Left lung (tissue), 4 donors: ENCODE measurements at regions not wholly inside any gene's neighbourhood (a gene's known extent, or its start where the extent isn't known, plus 50 kb on each side); places are given as distances from the start of the nearest gene placed in this dataset.

ENCODE experiments used
- ATAC-seq: fragments of 200-7000 bp; cut with Tn5 transposase; one replicate; pipeline ENCODE4 v1.9.1; 2020; ENCODE audit warnings: moderate library complexity
- DNase-seq, 4 donors: peaks; one replicate each; pipeline ENCODE4 v3.0.0-alpha.2; 2013 to 2020
- H3K27ac ChIP-seq, 2 donors: fragments of 200-600 bp; sonication (generic) in 1 of 2; one replicate each; pipeline versions ENCODE4 v1.5.0 to v1.8.0; 2020 to 2021
- H3K27me3 ChIP-seq, 2 donors: fragments of 200-600 bp; sonication (generic) in 1 of 2; one replicate each; pipeline versions ENCODE4 v1.5.0 to v1.8.0; 2020 to 2021
- H3K36me3 ChIP-seq, 2 donors: fragments of 200-600 bp; sonication (generic) in 1 of 2; one replicate each; pipeline versions ENCODE4 v1.5.0 to v1.8.0; 2020 to 2021
- H3K4me1 ChIP-seq, 2 donors: fragments of 200-600 bp; one replicate each; pipeline ENCODE4 v1.8.0; 2021
- H3K4me3 ChIP-seq, 2 donors: fragments of 200-600 bp; sonication (generic) in 1 of 2; one replicate each; pipeline versions ENCODE4 v1.5.0 to v1.8.0; 2020 to 2021; ENCODE audit warnings: mild to moderate bottlenecking in 1 of 2
- H3K9me3 ChIP-seq, 2 donors: fragments of 200-600 bp; sonication (generic) in 1 of 2; one replicate each; pipeline versions ENCODE4 v1.5.0 to v1.8.0; 2020 to 2021
- CTCF ChIP-seq, 2 donors: fragments of 200-600 bp; sonication (generic) in 1 of 2; IDR thresholded peaks; one replicate each; pipeline versions ENCODE4 v1.5.0 to v1.8.0; 2021; ENCODE audit warnings: antibody characterized with exemption in 2 of 2
- intact Hi-C, 2 donors: fragments of 100-400 bp; cut with DNase I; formaldehyde crosslinking; loops; one replicate each; pipeline versions ENCODE4 v1.11.2 to v1.14.2; 2022
- donor health status: DM: no; HTN: yes; CAD: no.
- donor health status: DM: no; HTN: no; CAD: no.

- Histone ChIP-seq H3K4me1 (no peaks in the 10 kb centered on the region), H3K27ac (no peak overlapping the region), H3K36me3 (no peaks in the 10 kb centered on the region), H3K9me3 (no peaks in the 10 kb centered on the region), H3K27me3 (peaks cover 0 to 31% of the 10 kb centered on the region in 2 donors), H3K4me3 (no peak overlapping the region)
- TF ChIP-seq CTCF (IDR thresholded peaks at IDR 0.05), result no peak
- intact Hi-C loops, result no loop called here
- DNase-seq (no peak), ATAC-seq (no peak)
Observed at GRCh38 chr1:29729281-29729680, 493.0 kb downstream of the PTPRU start.

- TF ChIP-seq CTCF (IDR thresholded peaks at IDR 0.05), result no peak
- ATAC-seq, result no peak
- no peak for DNase-seq
- Histone ChIP-seq H3K27ac (no peak overlapping the region), H3K4me1 (no peaks in the 10 kb centered on the region), H3K9me3 (no peaks in the 10 kb centered on the region), H3K27me3 (peaks cover 0 to 28% of the 10 kb centered on the region in 2 donors), H3K4me3 (no peak overlapping the region), H3K36me3 (no peaks in the 10 kb centered on the region)
- intact Hi-C loops, result no loop called here
Observed at GRCh38 chr1:29728703-29729102, 492.4 kb downstream of the PTPRU start.

GRCh38 chr1:29725262-29725661, 488.9 kb downstream of the PTPRU start:
- ATAC-seq, result no peak
- TF ChIP-seq CTCF (IDR thresholded peaks at IDR 0.05), result no peak

GRCh38 chr1:29722598-29722997, 486.3 kb downstream of the PTPRU start:
- DNase-seq (no peak), ATAC-seq (no peak)
- Histone ChIP-seq H3K4me1 (no peaks in the 10 kb centered on the region), H3K9me3 (peaks cover 0 to 19% of the 10 kb centered on the region in 2 donors), H3K27me3 (peaks cover 0 to 23% of the 10 kb centered on the region in 2 donors), H3K27ac (no peak overlapping the region), H3K4me3 (no peak overlapping the region), H3K36me3 (no peaks in the 10 kb centered on the region)
- TF ChIP-seq CTCF (IDR thresholded peaks at IDR 0.05), result no peak
- intact Hi-C loops, result no loop called here

More at GRCh38 chr1:29725262-29725661, 488.9 kb downstream of the PTPRU start:
- Histone ChIP-seq H3K9me3 (peaks cover 0 to 17% of the 10 kb centered on the region in 2 donors), H3K4me3 (no peak overlapping the region), H3K27ac (no peak overlapping the region), H3K36me3 (no peaks in the 10 kb centered on the region), H3K4me1 (no peaks in the 10 kb centered on the region), H3K27me3 (peaks cover 0 to 23% of the 10 kb centered on the region in 2 donors)
- intact Hi-C loops, result no loop called here
- no peak for DNase-seq

GRCh38 chr1:29719253-29719652, 482.9 kb downstream of the PTPRU start:
- no peak for TF ChIP-seq CTCF (IDR thresholded peaks at IDR 0.05)
- Histone ChIP-seq H3K27ac (no peak overlapping the region), H3K4me1 (no peaks in the 10 kb centered on the region), H3K36me3 (no peaks in the 10 kb centered on the region), H3K27me3 (peaks cover 0 to 4% of the 10 kb centered on the region in 2 donors), H3K4me3 (no peak overlapping the region), H3K9me3 (peaks cover 0 to 28% of the 10 kb centered on the region in 2 donors)
- intact Hi-C loops, result no loop called here
- no peak for ATAC-seq
- DNase-seq, result no peak
